ENCODE measurements at regions not wholly inside any gene's neighbourhood (a gene's known extent, or its start where the extent isn't known, plus 50 kb on each side); places are given as distances from the start of the nearest gene placed in this dataset.

GRCh38 chr7:47031786-47032535 is 550.0 kb downstream of the TNS3 start:
- H3K9me3 Mint-ChIP-seq (ENCODE audit: low read depth, unreplicated experiment) = no peaks in the 10 kb centered on the region
- no peaks in the 10 kb centered on the region for H3K36me3 Mint-ChIP-seq (ENCODE audit: insufficient read depth, unreplicated experiment)
- CTCF ChIA-PET = interaction anchor here (0.8 to 1.0 kb wide), 2 partner anchors 10 to 22 kb away, joined by 3 read pairs; no protein-coding TSS in a partner anchor
- no peak for TF ChIP-seq CTCF (IDR thresholded peaks at IDR 0.05; ENCODE audit: unreplicated experiment)
- no peak overlapping the region for H3K27ac Mint-ChIP-seq (ENCODE audit: unreplicated experiment)
- H3K4me1 Mint-ChIP-seq (ENCODE audit: low read depth, unreplicated experiment) = no peaks in the 10 kb centered on the region
- BruUV-seq (replicated peaks) = no TSS peak
- H3K27me3 Mint-ChIP-seq (ENCODE audit: unreplicated experiment) = no peaks in the 10 kb centered on the region
- no peak for DNase-seq
- no peak overlapping the region for H3K4me3 Mint-ChIP-seq (ENCODE audit: low read depth, unreplicated experiment)
- intact Hi-C loops (cut with micrococcal nuclease; ENCODE audit: unreplicated experiment) = no loop called here

GRCh38 chr7:47028284-47028683 is 553.6 kb downstream of the TNS3 start:
- BruUV-seq (replicated peaks) = no TSS peak
- H3K4me3 Mint-ChIP-seq (ENCODE audit: low read depth, unreplicated experiment) = no peak overlapping the region
- DNase-seq = no peak
- no peak overlapping the region for H3K27ac Mint-ChIP-seq (ENCODE audit: unreplicated experiment)
- H3K4me1 Mint-ChIP-seq (ENCODE audit: low read depth, unreplicated experiment) = no peaks in the 10 kb centered on the region
- H3K36me3 Mint-ChIP-seq (ENCODE audit: insufficient read depth, unreplicated experiment) = no peaks in the 10 kb centered on the region
- H3K27me3 Mint-ChIP-seq (ENCODE audit: unreplicated experiment) = no peaks in the 10 kb centered on the region
- CTCF ChIA-PET = interaction anchor here (0.6 kb wide), 1 partner anchor 1318 kb away, joined by 3 read pairs; no protein-coding TSS in a partner anchor
- no peak for TF ChIP-seq CTCF (IDR thresholded peaks at IDR 0.05; ENCODE audit: unreplicated experiment)
- no peaks in the 10 kb centered on the region for H3K9me3 Mint-ChIP-seq (ENCODE audit: low read depth, unreplicated experiment)
- intact Hi-C loops (cut with micrococcal nuclease; ENCODE audit: unreplicated experiment) = no loop called here

GRCh38 chr7:47027695-47028240 is 554.1 kb downstream of the TNS3 start:
- Mint-ChIP-seq H3K36me3 (ENCODE audit: insufficient read depth, unreplicated experiment) (no peaks in the 10 kb centered on the region), H3K27me3 (ENCODE audit: unreplicated experiment) (no peaks in the 10 kb centered on the region), H3K27ac (ENCODE audit: unreplicated experiment) (no peak overlapping the region), H3K4me3 (ENCODE audit: low read depth, unreplicated experiment) (no peak overlapping the region), H3K4me1 (ENCODE audit: low read depth, unreplicated experiment) (no peaks in the 10 kb centered on the region), H3K9me3 (ENCODE audit: low read depth, unreplicated experiment) (no peaks in the 10 kb centered on the region)
- intact Hi-C loops (cut with micrococcal nuclease; ENCODE audit: unreplicated experiment) = no loop called here
- TF ChIP-seq CTCF (IDR thresholded peaks at IDR 0.05; ENCODE audit: unreplicated experiment) = no peak
- CTCF ChIA-PET = interaction anchor here (0.6 kb wide), 1 partner anchor 1319 kb away, joined by 3 read pairs; no protein-coding TSS in a partner anchor
- no TSS peak for BruUV-seq (replicated peaks)
- DNase-seq = no peak

GRCh38 chr7:47026780-47027361 is 555.0 kb downstream of the TNS3 start:
- no peaks in the 10 kb centered on the region for H3K36me3 Mint-ChIP-seq (ENCODE audit: insufficient read depth, unreplicated experiment)
- no peak for DNase-seq
- H3K4me1 Mint-ChIP-seq (ENCODE audit: low read depth, unreplicated experiment) = no peaks in the 10 kb centered on the region
- intact Hi-C loops (cut with micrococcal nuclease; ENCODE audit: unreplicated experiment) = no loop called here
- no peak overlapping the region for H3K4me3 Mint-ChIP-seq (ENCODE audit: low read depth, unreplicated experiment)
- CTCF ChIA-PET = no interaction called here
- no peaks in the 10 kb centered on the region for H3K27me3 Mint-ChIP-seq (ENCODE audit: unreplicated experiment)
- H3K27ac Mint-ChIP-seq (ENCODE audit: unreplicated experiment) = no peak overlapping the region
- BruUV-seq (replicated peaks) = no TSS peak
- no peak for TF ChIP-seq CTCF (IDR thresholded peaks at IDR 0.05; ENCODE audit: unreplicated experiment)
- H3K9me3 Mint-ChIP-seq (ENCODE audit: low read depth, unreplicated experiment) = no peaks in the 10 kb centered on the region

All from Calu3 (cell line).